ENCODE measurements at regions not wholly inside any gene's neighbourhood (a gene's known extent, or its start where the extent isn't known, plus 50 kb on each side); places are given as distances from the start of the nearest gene placed in this dataset.

DNA sequence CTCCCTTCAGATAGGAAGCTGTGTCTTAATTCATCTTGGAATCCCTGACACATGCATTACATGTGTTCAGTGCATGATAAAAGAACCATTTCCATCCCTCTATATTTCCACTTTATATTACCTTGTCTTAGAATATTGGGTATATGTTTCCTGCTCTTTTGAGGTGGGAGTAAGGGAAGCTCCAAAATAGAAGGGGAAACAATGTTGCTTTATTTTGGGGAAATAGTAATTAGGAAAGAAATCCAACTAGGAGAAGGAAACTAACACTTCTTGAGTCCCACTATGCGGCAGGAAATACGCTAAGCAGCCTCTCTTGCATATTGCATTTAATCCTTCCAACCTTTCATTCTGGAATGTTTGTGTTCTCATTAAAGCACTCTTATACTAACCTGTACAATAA is 89.4 kb upstream of the VAV3 start:
- TF ChIP-seq CTCF (optimal IDR thresholded peaks at IDR 0.05 in 1 of 3, IDR thresholded peaks at IDR 0.05 in 1 of 3, conservative IDR thresholded peaks at IDR 0.05 in 1 of 3; ENCODE audit: extremely low read depth in 1 of 3, insufficient read depth in 2 of 3, low read length in 3 of 3) (no peak), EZH2 (IDR thresholded peaks at IDR 0.05; ENCODE audit: low read length) (no peak)

Measured in keratinocyte (primary cell).